ENCODE measurements at regions not wholly inside any gene's neighbourhood (a gene's known extent, or its start where the extent isn't known, plus 50 kb on each side); places are given as distances from the start of the nearest gene placed in this dataset.

- no peak overlapping the region for H3K4me2 ChIP-seq (ENCODE audit: low read length)
- WGBS (ENCODE audit: extremely low coverage, insufficient coverage, insufficient read length), result no CpG with 5 or more reads among the region's 11 CpGs
- no peak overlapping the region for H3K4ac ChIP-seq (ENCODE audit: low read depth, low read length)
- H3K36me3 ChIP-seq (ENCODE audit: control insufficient read depth in 1 of 2, insufficient read depth in 2 of 2, low read length in 2 of 2), result no peaks in the 10 kb centered on the region
- H3K9me3 ChIP-seq (ENCODE audit: insufficient read depth, low read depth, low read length), result no peaks in the 10 kb centered on the region
- H3K27ac ChIP-seq (ENCODE audit: low read depth, low read length), result no peak overlapping the region
- no peaks in the 10 kb centered on the region for H3K79me2 ChIP-seq (ENCODE audit: control insufficient read depth, insufficient read depth, low read length, poor library complexity)
- no peak overlapping the region for H2BK12ac ChIP-seq (ENCODE audit: low read length)
- no peak overlapping the region for H4K12ac ChIP-seq (ENCODE audit: low read depth, low read length)
- no peak overlapping the region for H2BK120ac ChIP-seq (ENCODE audit: insufficient read depth, low read length, poor library complexity)
- H3K79me1 ChIP-seq (ENCODE audit: low read length), result no peaks in the 10 kb centered on the region
- H3K27me3 ChIP-seq (ENCODE audit: insufficient read depth, low read length), result no peaks in the 10 kb centered on the region
- no peak overlapping the region for H4K8ac ChIP-seq (ENCODE audit: low read depth, low read length)
- H4K91ac ChIP-seq (ENCODE audit: low read depth, low read length), result no peak overlapping the region
- no peak overlapping the region for H2BK5ac ChIP-seq (ENCODE audit: low read depth, low read length, poor library complexity)
- H3K14ac ChIP-seq (ENCODE audit: low read length), result no peak overlapping the region
- no peak overlapping the region for H3K4me3 ChIP-seq (ENCODE audit: low read depth, low read length)
- peak; percentile 79 to 85 for DNase-seq
- no peak overlapping the region for H3K18ac ChIP-seq (ENCODE audit: low read length)
- no peak overlapping the region for H3K9ac ChIP-seq (ENCODE audit: low read length)
- peaks cover 2 to 3% of the 10 kb centered on the region in 2 experiments for H3K4me1 ChIP-seq (ENCODE audit: control insufficient read depth in 1 of 2, insufficient read depth in 2 of 2, low read length in 2 of 2)
- no peak overlapping the region for H2AK5ac ChIP-seq (ENCODE audit: low read length)
- no peak overlapping the region for H3K23ac ChIP-seq (ENCODE audit: low read length)
- no peak overlapping the region for H2AFZ ChIP-seq (ENCODE audit: insufficient read depth, low read length, poor library complexity)
These were observed 441.1 kb downstream of the FGF9 start for GRCh38 chr13:22111961-22112360.

- H3K23ac ChIP-seq (ENCODE audit: low read length), result no peak overlapping the region
- H3K27me3 ChIP-seq (ENCODE audit: insufficient read depth, low read length), result no peaks in the 10 kb centered on the region
- H4K91ac ChIP-seq (ENCODE audit: low read depth, low read length), result no peak overlapping the region
- H4K8ac ChIP-seq (ENCODE audit: low read depth, low read length), result no peak overlapping the region
- no peaks in the 10 kb centered on the region for H3K79me2 ChIP-seq (ENCODE audit: control insufficient read depth, insufficient read depth, low read length, poor library complexity)
- H3K27ac ChIP-seq (ENCODE audit: low read depth, low read length), result no peak overlapping the region
- H3K18ac ChIP-seq (ENCODE audit: low read length), result no peak overlapping the region
- WGBS (ENCODE audit: extremely low coverage, insufficient coverage, insufficient read length), result no CpG with 5 or more reads among the region's 11 CpGs
- no peak overlapping the region for H4K12ac ChIP-seq (ENCODE audit: low read depth, low read length)
- no peak overlapping the region for H3K9ac ChIP-seq (ENCODE audit: low read length)
- H3K9me3 ChIP-seq (ENCODE audit: insufficient read depth, low read depth, low read length), result no peaks in the 10 kb centered on the region
- peaks cover 2 to 3% of the 10 kb centered on the region in 2 experiments for H3K4me1 ChIP-seq (ENCODE audit: control insufficient read depth in 1 of 2, insufficient read depth in 2 of 2, low read length in 2 of 2)
- H3K4ac ChIP-seq (ENCODE audit: low read depth, low read length), result no peak overlapping the region
- H2BK12ac ChIP-seq (ENCODE audit: low read length), result no peak overlapping the region
- H2BK5ac ChIP-seq (ENCODE audit: low read depth, low read length, poor library complexity), result no peak overlapping the region
- no peak overlapping the region for H2AK5ac ChIP-seq (ENCODE audit: low read length)
- H3K79me1 ChIP-seq (ENCODE audit: low read length), result no peaks in the 10 kb centered on the region
- no peak overlapping the region for H2AFZ ChIP-seq (ENCODE audit: insufficient read depth, low read length, poor library complexity)
- no peaks in the 10 kb centered on the region for H3K36me3 ChIP-seq (ENCODE audit: control insufficient read depth in 1 of 2, insufficient read depth in 2 of 2, low read length in 2 of 2)
- no peak overlapping the region for H3K4me3 ChIP-seq (ENCODE audit: low read depth, low read length)
- no peak overlapping the region for H3K14ac ChIP-seq (ENCODE audit: low read length)
- no peak overlapping the region for H3K4me2 ChIP-seq (ENCODE audit: low read length)
- peak in 1 of 2 donors; percentile 13 for DNase-seq
- no peak overlapping the region for H2BK120ac ChIP-seq (ENCODE audit: insufficient read depth, low read length, poor library complexity)
These were observed 442.3 kb downstream of the FGF9 start for GRCh38 chr13:22112956-22113745.

DNA sequence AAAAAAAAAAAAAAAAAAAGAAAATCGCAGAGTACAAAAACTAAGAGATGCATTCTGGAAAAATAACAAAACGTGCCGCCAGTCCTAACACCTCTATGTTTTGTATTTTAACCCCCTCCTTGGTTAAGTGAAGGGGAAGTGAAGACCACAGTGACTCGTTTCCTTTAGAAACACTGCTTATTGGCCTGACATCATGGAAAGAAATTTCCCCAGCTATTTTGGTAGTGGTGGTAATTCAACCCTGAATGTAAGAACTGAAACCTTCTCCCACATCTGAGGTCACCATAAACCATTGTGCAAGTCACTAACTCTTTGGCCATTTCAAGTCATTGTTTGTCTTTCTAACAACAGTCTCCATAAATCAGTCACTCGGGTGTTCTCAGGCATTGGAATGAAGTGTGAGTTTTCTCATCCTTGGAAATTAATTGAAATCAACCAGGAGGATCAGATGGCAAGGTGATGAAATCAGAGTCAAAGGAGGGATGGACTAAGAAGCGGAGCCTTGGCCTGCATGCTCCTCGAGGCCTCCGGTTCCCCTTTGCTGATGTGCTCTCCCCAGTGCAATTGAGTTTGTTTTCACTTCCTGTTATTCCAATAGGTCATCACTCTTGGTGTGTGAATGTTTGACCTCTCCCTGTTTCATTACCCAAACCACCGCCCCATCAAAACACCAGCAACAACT lies 443.9 kb downstream of the FGF9 start:
- Histone ChIP-seq H2BK120ac (ENCODE audit: insufficient read depth, low read length, poor library complexity) (no peak overlapping the region), H3K36me3 (ENCODE audit: control insufficient read depth in 1 of 2, insufficient read depth in 2 of 2, low read length in 2 of 2) (no peaks in the 10 kb centered on the region), H3K18ac (ENCODE audit: low read length) (no peak overlapping the region), H3K4ac (ENCODE audit: low read depth, low read length) (no peak overlapping the region), H2BK5ac (ENCODE audit: low read depth, low read length, poor library complexity) (no peak overlapping the region), H3K4me1 (ENCODE audit: control insufficient read depth in 1 of 2, insufficient read depth in 2 of 2, low read length in 2 of 2) (peaks cover 2 to 3% of the 10 kb centered on the region in 2 experiments), H2AK5ac (ENCODE audit: low read length) (no peak overlapping the region), H3K79me2 (ENCODE audit: control insufficient read depth, insufficient read depth, low read length, poor library complexity) (no peaks in the 10 kb centered on the region), H3K4me2 (ENCODE audit: low read length) (no peak overlapping the region), H4K8ac (ENCODE audit: low read depth, low read length) (no peak overlapping the region), H3K9ac (ENCODE audit: low read length) (no peak overlapping the region), H3K27me3 (ENCODE audit: insufficient read depth, low read length) (no peaks in the 10 kb centered on the region), H3K27ac (ENCODE audit: low read depth, low read length) (no peak overlapping the region), H2BK12ac (ENCODE audit: low read length) (no peak overlapping the region), H3K4me3 (ENCODE audit: low read depth, low read length) (no peak overlapping the region), H3K9me3 (ENCODE audit: insufficient read depth, low read depth, low read length) (no peaks in the 10 kb centered on the region), H3K23ac (ENCODE audit: low read length) (no peak overlapping the region), H4K91ac (ENCODE audit: low read depth, low read length) (no peak overlapping the region), H4K12ac (ENCODE audit: low read depth, low read length) (no peak overlapping the region), H3K14ac (ENCODE audit: low read length) (no peak overlapping the region), H3K79me1 (ENCODE audit: low read length) (no peaks in the 10 kb centered on the region), H2AFZ (ENCODE audit: insufficient read depth, low read length, poor library complexity) (no peak overlapping the region)
- no CpG with 5 or more reads among the region's 9 CpGs for WGBS (ENCODE audit: extremely low coverage, insufficient coverage, insufficient read length)
- peak in 1 of 2 donors; percentile 48 for DNase-seq

GRCh38 chr13:22118158-22118557 lies 447.3 kb downstream of the FGF9 start:
- Histone ChIP-seq H3K36me3 (ENCODE audit: control insufficient read depth in 1 of 2, insufficient read depth in 2 of 2, low read length in 2 of 2) (no peaks in the 10 kb centered on the region), H3K4me2 (ENCODE audit: low read length) (no peak overlapping the region), H4K12ac (ENCODE audit: low read depth, low read length) (no peak overlapping the region), H2AFZ (ENCODE audit: insufficient read depth, low read length, poor library complexity) (no peak overlapping the region), H3K4me3 (ENCODE audit: low read depth, low read length) (no peak overlapping the region), H2AK5ac (ENCODE audit: low read length) (no peak overlapping the region), H2BK120ac (ENCODE audit: insufficient read depth, low read length, poor library complexity) (no peak overlapping the region), H3K27me3 (ENCODE audit: insufficient read depth, low read length) (no peaks in the 10 kb centered on the region), H3K18ac (ENCODE audit: low read length) (no peak overlapping the region), H3K4ac (ENCODE audit: low read depth, low read length) (no peak overlapping the region), H4K8ac (ENCODE audit: low read depth, low read length) (no peak overlapping the region), H2BK12ac (ENCODE audit: low read length) (no peak overlapping the region), H3K9me3 (ENCODE audit: insufficient read depth, low read depth, low read length) (no peaks in the 10 kb centered on the region), H4K91ac (ENCODE audit: low read depth, low read length) (no peak overlapping the region), H3K79me2 (ENCODE audit: control insufficient read depth, insufficient read depth, low read length, poor library complexity) (no peaks in the 10 kb centered on the region), H3K79me1 (ENCODE audit: low read length) (no peaks in the 10 kb centered on the region), H3K14ac (ENCODE audit: low read length) (no peak overlapping the region), H3K4me1 (ENCODE audit: control insufficient read depth in 1 of 2, insufficient read depth in 2 of 2, low read length in 2 of 2) (no peaks in the 10 kb centered on the region), H2BK5ac (ENCODE audit: low read depth, low read length, poor library complexity) (no peak overlapping the region), H3K23ac (ENCODE audit: low read length) (no peak overlapping the region), H3K9ac (ENCODE audit: low read length) (no peak overlapping the region), H3K27ac (ENCODE audit: low read depth, low read length) (no peak overlapping the region)
- no CpG with 5 or more reads among the region's 3 CpGs for WGBS (ENCODE audit: extremely low coverage, insufficient coverage, insufficient read length)
- DNase-seq, result no peak
